HG02885 (cell line): ENCODE measurements at regions not wholly inside any gene's neighbourhood (a gene's known extent, or its start where the extent isn't known, plus 50 kb on each side); places are given as distances from the start of the nearest gene placed in this dataset.
A peak's percentile ranks its signal among the peaks of the same experiment; 100 is the strongest.
"Not testable (repeated sequence)": the region's sequence is repeated elsewhere in the genome, so short reads cannot be mapped to it uniquely, and the experiment has no call there.

Experiments
- ATAC-seq: cut with Tn5 transposase; IDR thresholded peaks from one replicate; pipeline ENCODE4 v1.9.1; 2021; ENCODE audit warnings: mild to moderate bottlenecking; ENCODE audit not compliant: unreplicated experiment, poor library complexity

- not testable (repeated sequence) for ATAC-seq
Measured at GRCh38 chr1:234814235-234814634, 204.3 kb upstream of the IRF2BP2 start.

- ATAC-seq = not testable (repeated sequence)
Measured at GRCh38 chr1:234811824-234812223, 201.8 kb upstream of the IRF2BP2 start.

GRCh38 chr1:234810726-234811125 is 200.7 kb upstream of the IRF2BP2 start:
- not testable (repeated sequence) for ATAC-seq

GRCh38 chr1:234809854-234810245 is 199.9 kb upstream of the IRF2BP2 start:
- ATAC-seq = not testable (repeated sequence)

GRCh38 chr1:234808943-234809853 is 199.2 kb upstream of the IRF2BP2 start:
- peak; percentile 61 for ATAC-seq

- ATAC-seq = not testable (repeated sequence)
Measured at GRCh38 chr1:234808459-234808858, 198.5 kb upstream of the IRF2BP2 start.

- ATAC-seq = not testable (repeated sequence)
Measured at GRCh38 chr1:234807705-234808104, 197.7 kb upstream of the IRF2BP2 start.

- ATAC-seq = not testable (repeated sequence)
Measured at GRCh38 chr1:234802586-234802985, 192.6 kb upstream of the IRF2BP2 start.

GRCh38 chr1:234801636-234802035 is 191.7 kb upstream of the IRF2BP2 start:
- ATAC-seq = not testable (repeated sequence)

- ATAC-seq = not testable (repeated sequence)
Measured at GRCh38 chr1:234801147-234801546, 191.2 kb upstream of the IRF2BP2 start.

- ATAC-seq = not testable (repeated sequence)
Measured at GRCh38 chr1:234800563-234800962, 190.6 kb upstream of the IRF2BP2 start.

GRCh38 chr1:234799021-234799689 is 189.2 kb upstream of the IRF2BP2 start:
- not testable (repeated sequence) for ATAC-seq

GRCh38 chr1:234797216-234797615 is 187.2 kb upstream of the IRF2BP2 start:
- not testable (repeated sequence) for ATAC-seq

- ATAC-seq = not testable (repeated sequence)
Measured at GRCh38 chr1:234796438-234796792, 186.4 kb upstream of the IRF2BP2 start.

GRCh38 chr1:234795711-234796437 is 185.9 kb upstream of the IRF2BP2 start:
- ATAC-seq = not testable (repeated sequence)

GRCh38 chr1:234795007-234795406 is 185.0 kb upstream of the IRF2BP2 start:
- not testable (repeated sequence) for ATAC-seq

GRCh38 chr1:234794452-234794851 is 184.5 kb upstream of the IRF2BP2 start:
- not testable (repeated sequence) for ATAC-seq

- ATAC-seq = not testable (repeated sequence)
Measured at GRCh38 chr1:234793924-234794323, 183.9 kb upstream of the IRF2BP2 start.

- not testable (repeated sequence) for ATAC-seq
Measured at GRCh38 chr1:234792221-234792864, 182.4 kb upstream of the IRF2BP2 start.

- ATAC-seq = not testable (repeated sequence)
Measured at GRCh38 chr1:234791615-234792014, 181.6 kb upstream of the IRF2BP2 start.
